ENCODE measurements at regions not wholly inside any gene's neighbourhood (a gene's known extent, or its start where the extent isn't known, plus 50 kb on each side); places are given as distances from the start of the nearest gene placed in this dataset.

- TF ChIP-seq POLR2AphosphoS5 (IDR thresholded peaks at IDR 0.05; ENCODE audit: low read depth, low read length) (no peak), REST (IDR thresholded peaks at IDR 0.05; ENCODE audit: insufficient read depth in 1 of 2, low read depth in 2 of 2, low read length in 2 of 2) (no peak), SIN3A (IDR thresholded peaks at IDR 0.05; ENCODE audit: borderline replicate concordance, insufficient read depth, low read length) (no peak), FOXP2 (optimal IDR thresholded peaks at IDR 0.05; ENCODE audit: borderline replicate concordance, extremely low read depth, extremely low read length, insufficient read depth) (no peak), TAF1 (IDR thresholded peaks at IDR 0.05; ENCODE audit: borderline replicate concordance, insufficient read depth, low read length) (no peak)
Observed at GRCh38 chr3:146895026-146895749, 290.0 kb upstream of the PLSCR5 start.

DNA sequence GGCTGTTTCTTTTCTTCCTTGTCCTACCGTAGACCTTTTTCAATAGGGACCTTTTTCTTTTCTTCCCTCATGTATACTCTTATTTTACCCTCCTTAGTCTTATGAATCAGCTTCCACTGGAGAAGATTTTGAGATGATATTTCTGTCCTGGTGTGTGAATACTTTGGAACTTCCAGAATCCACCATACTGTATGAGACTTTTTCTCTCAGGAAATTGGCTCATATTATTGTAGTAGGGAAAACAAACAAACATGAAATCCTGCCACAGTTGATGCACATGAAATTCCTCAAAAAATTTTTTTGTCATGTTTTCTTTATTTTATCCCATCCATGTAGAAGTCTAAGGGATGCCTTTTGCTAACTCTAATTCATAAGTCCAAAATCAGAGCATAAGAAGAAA, 289.3 kb upstream of the PLSCR5 start:
- no peak for TF ChIP-seq SIN3A (IDR thresholded peaks at IDR 0.05; ENCODE audit: borderline replicate concordance, insufficient read depth, low read length)
- TF ChIP-seq TAF1 (IDR thresholded peaks at IDR 0.05; ENCODE audit: borderline replicate concordance, insufficient read depth, low read length) = no peak
- no peak for TF ChIP-seq REST (IDR thresholded peaks at IDR 0.05; ENCODE audit: insufficient read depth in 1 of 2, low read depth in 2 of 2, low read length in 2 of 2)
- no peak for TF ChIP-seq POLR2AphosphoS5 (IDR thresholded peaks at IDR 0.05; ENCODE audit: low read depth, low read length)
- no peak for TF ChIP-seq FOXP2 (optimal IDR thresholded peaks at IDR 0.05; ENCODE audit: borderline replicate concordance, extremely low read depth, extremely low read length, insufficient read depth)

GRCh38 chr3:146892041-146892440, 286.9 kb upstream of the PLSCR5 start:
- no peak for TF ChIP-seq REST (IDR thresholded peaks at IDR 0.05; ENCODE audit: insufficient read depth in 1 of 2, low read depth in 2 of 2, low read length in 2 of 2)
- TF ChIP-seq FOXP2 (optimal IDR thresholded peaks at IDR 0.05; ENCODE audit: borderline replicate concordance, extremely low read depth, extremely low read length, insufficient read depth) = no peak
- no peak for TF ChIP-seq SIN3A (IDR thresholded peaks at IDR 0.05; ENCODE audit: borderline replicate concordance, insufficient read depth, low read length)
- no peak for TF ChIP-seq TAF1 (IDR thresholded peaks at IDR 0.05; ENCODE audit: borderline replicate concordance, insufficient read depth, low read length)
- TF ChIP-seq POLR2AphosphoS5 (IDR thresholded peaks at IDR 0.05; ENCODE audit: low read depth, low read length) = no peak

DNA sequence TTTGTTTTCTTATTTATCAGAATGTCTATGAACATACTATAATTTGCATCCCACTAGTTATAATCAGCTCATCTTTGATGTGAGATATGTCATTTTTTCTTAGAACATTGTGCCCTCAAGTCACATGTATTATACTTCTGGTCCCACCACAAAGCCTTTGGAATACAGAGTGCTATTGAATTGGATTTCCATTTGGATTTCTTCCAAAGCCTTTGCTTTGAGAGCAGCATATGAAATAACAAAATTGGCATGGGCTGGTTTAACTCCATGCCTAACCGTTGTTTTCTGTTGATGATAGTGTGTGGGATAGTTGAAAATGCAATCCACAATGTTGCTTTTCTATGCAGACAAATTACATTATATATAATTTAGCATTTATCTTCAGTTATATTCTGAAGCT, 284.5 kb upstream of the PLSCR5 start:
- TF ChIP-seq SIN3A (IDR thresholded peaks at IDR 0.05; ENCODE audit: borderline replicate concordance, insufficient read depth, low read length) (no peak), TAF1 (IDR thresholded peaks at IDR 0.05; ENCODE audit: borderline replicate concordance, insufficient read depth, low read length) (no peak), POLR2AphosphoS5 (IDR thresholded peaks at IDR 0.05; ENCODE audit: low read depth, low read length) (no peak), FOXP2 (optimal IDR thresholded peaks at IDR 0.05; ENCODE audit: borderline replicate concordance, extremely low read depth, extremely low read length, insufficient read depth) (no peak)

- TF ChIP-seq TAF1 (IDR thresholded peaks at IDR 0.05; ENCODE audit: borderline replicate concordance, insufficient read depth, low read length) (no peak), FOXP2 (optimal IDR thresholded peaks at IDR 0.05; ENCODE audit: borderline replicate concordance, extremely low read depth, extremely low read length, insufficient read depth) (no peak), REST (IDR thresholded peaks at IDR 0.05; ENCODE audit: insufficient read depth in 1 of 2, low read depth in 2 of 2, low read length in 2 of 2) (no peak), SIN3A (IDR thresholded peaks at IDR 0.05; ENCODE audit: borderline replicate concordance, insufficient read depth, low read length) (no peak), POLR2AphosphoS5 (IDR thresholded peaks at IDR 0.05; ENCODE audit: low read depth, low read length) (no peak)
Observed at GRCh38 chr3:146888176-146888575, 283.0 kb upstream of the PLSCR5 start.

Data from PFSK-1 (cell line).